GM23338 (cell line): ENCODE measurements at regions not wholly inside any gene's neighbourhood (a gene's known extent, or its start where the extent isn't known, plus 50 kb on each side); places are given as distances from the start of the nearest gene placed in this dataset.

ENCODE experiments used
- ATAC-seq: fragments of 200-7000 bp; cut with Tn5 transposase; 3 replicates; pipeline ENCODE4 v1.9.1; 2020
- DNase-seq: peaks from one replicate; pipeline ENCODE4 v3.0.0-alpha.2; 2015; ENCODE audit warnings: low spot score
- H2AFZ ChIP-seq: fragments of 200-600 bp; sonication (generic); 2 replicates; pipeline ENCODE4 v1.8.0; 2016; ENCODE audit warnings: antibody characterized with exemption, mild to moderate bottlenecking, moderate library complexity
- H3F3A ChIP-seq: fragments of 200-600 bp; sonication (generic); replicated peaks from 2 replicates; pipeline ENCODE4 v1.8.0; 2017; ENCODE audit warnings: antibody characterized with exemption, mixed run types, low read depth
- H3K27ac ChIP-seq: fragments of 200-600 bp; sonication (generic); 2 replicates; pipeline ENCODE4 v1.6.1; 2016; ENCODE audit warnings: low read depth
- H3K27me3 ChIP-seq: fragments of 200-600 bp; sonication (generic); 2 replicates; pipeline ENCODE4 v1.8.0; 2016; ENCODE audit warnings: mild to moderate bottlenecking, mixed run types, moderate library complexity; ENCODE audit not compliant: insufficient read depth
- H3K36me3 ChIP-seq: fragments of 200-600 bp; sonication (generic); 2 replicates; pipeline ENCODE4 v1.8.0; 2016; ENCODE audit warnings: mild to moderate bottlenecking; ENCODE audit not compliant: insufficient read depth
- H3K4me1 ChIP-seq: fragments of 200-600 bp; sonication (generic); 2 replicates; pipeline ENCODE4 v1.8.0; 2016; ENCODE audit warnings: mild to moderate bottlenecking, moderate library complexity; ENCODE audit not compliant: insufficient read depth
- H3K4me2 ChIP-seq: fragments of 200-600 bp; sonication (generic); 2 replicates; pipeline ENCODE4 v1.7.1; 2017; ENCODE audit warnings: mixed run types
- H3K4me3 ChIP-seq: fragments of 200-600 bp; sonication (generic); 2 replicates; pipeline ENCODE4 v1.6.1; 2016; ENCODE audit warnings: mixed run types
- H3K79me2 ChIP-seq: fragments of 200-600 bp; sonication (generic); replicated peaks from 2 replicates; pipeline ENCODE4 v1.8.0; 2017; ENCODE audit warnings: mild to moderate bottlenecking; ENCODE audit not compliant: insufficient read depth
- H3K9me2 ChIP-seq: fragments of 200-600 bp; sonication (generic); 2 replicates; pipeline ENCODE4 v1.8.0; 2017; ENCODE audit not compliant: insufficient read depth
- H4K20me1 ChIP-seq: fragments of 200-600 bp; sonication (generic); replicated peaks from 2 replicates; pipeline ENCODE4 v1.8.0; 2017; ENCODE audit warnings: mild to moderate bottlenecking; ENCODE audit not compliant: insufficient read depth
- H3K27ac Mint-ChIP-seq: 2 replicates; pipeline ENCODE4 v1.8.0; 2020; ENCODE audit warnings: inconsistent platforms, mild to moderate bottlenecking, moderate library complexity, mixed read lengths
- H3K27me3 Mint-ChIP-seq: 3 replicates; pipeline ENCODE4 v1.8.0; 2022; ENCODE audit warnings: low read depth, mild to moderate bottlenecking, moderate library complexity, mixed read lengths, inconsistent platforms; ENCODE audit not compliant: insufficient read depth, poor library complexity
- H3K36me3 Mint-ChIP-seq: 3 replicates; pipeline ENCODE4 v1.8.0; 2021; ENCODE audit warnings: low read depth, mild to moderate bottlenecking, inconsistent platforms, moderate library complexity, mixed read lengths
- H3K4me1 Mint-ChIP-seq: 3 replicates; pipeline ENCODE4 v1.8.0; 2020; ENCODE audit warnings: mild to moderate bottlenecking, inconsistent platforms, mixed read lengths
- H3K4me3 Mint-ChIP-seq: 3 replicates; pipeline ENCODE4 v1.8.0; 2021; ENCODE audit warnings: moderate library complexity, mild to moderate bottlenecking, inconsistent platforms, mixed read lengths
- H3K9me3 Mint-ChIP-seq: 3 replicates; pipeline ENCODE4 v1.8.0; 2020; ENCODE audit warnings: moderate library complexity, mild to moderate bottlenecking, inconsistent platforms, mixed read lengths
- CREB1 ChIP-seq: fragments of 250-450 bp; sonication (Bioruptor Pico); IDR thresholded peaks from 2 replicates; pipeline ENCODE4 v1.5.0; 2020; ENCODE audit warnings: low read depth, mild to moderate bottlenecking, moderate library complexity
- EZH2 ChIP-seq: fragments of 200-600 bp; sonication (generic); IDR thresholded peaks from one replicate; pipeline ENCODE4 v1.8.0; 2017; ENCODE audit warnings: antibody characterized with exemption, mild to moderate bottlenecking, low read depth; ENCODE audit not compliant: unreplicated experiment
- EZH2phosphoT487 ChIP-seq: fragments of 200-600 bp; sonication (generic); IDR thresholded peaks from one replicate; pipeline ENCODE4 v1.8.1; 2018; ENCODE audit warnings: antibody characterized with exemption; ENCODE audit not compliant: unreplicated experiment
- JUNB ChIP-seq: IDR thresholded peaks from one replicate; pipeline ENCODE4 v1.6.1; 2016; ENCODE audit warnings: antibody characterized with exemption; ENCODE audit not compliant: unreplicated experiment
- NANOG ChIP-seq: IDR thresholded peaks from 2 replicates; pipeline ENCODE4 v1.6.1; 2016; ENCODE audit warnings: antibody characterized with exemption, borderline replicate concordance
- POLR2AphosphoS5 ChIP-seq: IDR thresholded peaks from 2 replicates; pipeline ENCODE4 v1.6.1; 2016; ENCODE audit warnings: antibody characterized with exemption, low read depth
- STAT1 ChIP-seq: IDR thresholded peaks from one replicate; pipeline ENCODE4 v1.6.1; 2016; ENCODE audit warnings: antibody characterized with exemption; ENCODE audit not compliant: unreplicated experiment
- ZNF114 ChIP-seq: fragments of 250-450 bp; sonication (Bioruptor Pico); IDR thresholded peaks from 2 replicates; pipeline ENCODE4 v1.5.0; 2020; ENCODE audit warnings: mild to moderate bottlenecking, moderate library complexity
- ZNF331 ChIP-seq: fragments of 250-450 bp; sonication (Bioruptor Pico); IDR thresholded peaks from 2 replicates; pipeline ENCODE4 v1.5.0; 2020; ENCODE audit warnings: low read depth, mild to moderate bottlenecking, moderate library complexity
- TF ChIP-seq, protein P1 (sequence below): fragments of 250-450 bp; sonication (Bioruptor Pico); IDR thresholded peaks from 2 replicates; pipeline ENCODE4 v1.5.0; 2020; ENCODE audit warnings: mild to moderate bottlenecking, moderate library complexity
- TF ChIP-seq, protein P2 (sequence below): IDR thresholded peaks from one replicate; pipeline ENCODE4 v1.6.1; 2018; ENCODE audit warnings: antibody characterized with exemption; ENCODE audit not compliant: unreplicated experiment
- TF ChIP-seq, protein P3 (sequence below), 2 experiments: fragments of 200-600 bp in 1 of 2; sonication (generic) in 1 of 2; conservative IDR thresholded peaks; 2 replicates each; pipeline versions ENCODE4 v1.5.1 to v1.6.1; 2016 to 2017; ENCODE audit warnings: antibody characterized with exemption in 2 of 2, low read depth in 2 of 2, mild to moderate bottlenecking in 2 of 2, moderate library complexity in 1 of 2
- TF ChIP-seq, protein P4 (sequence below): IDR thresholded peaks from 2 replicates; pipeline ENCODE4 v1.6.1; 2016; ENCODE audit warnings: antibody characterized with exemption

DNA sequence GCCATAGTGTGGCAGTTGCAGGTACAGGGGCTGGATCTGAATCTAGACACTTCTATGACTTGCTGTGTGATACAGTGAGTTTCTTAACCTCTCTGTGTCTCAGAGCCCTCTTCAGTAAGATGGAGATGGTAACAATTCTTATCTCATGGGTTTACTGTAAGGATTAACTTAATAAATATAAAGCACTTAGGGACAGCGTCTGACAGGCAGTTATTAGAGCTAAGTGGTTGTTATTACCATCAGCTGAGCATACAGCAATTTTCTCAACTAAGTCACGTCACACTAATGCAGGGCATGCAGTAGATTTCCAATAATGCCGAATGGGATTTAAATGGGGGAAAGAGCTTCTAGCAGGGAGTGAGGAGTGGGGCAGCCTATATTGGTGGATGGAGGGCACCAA, 162.6 kb downstream of the SH2D4B start:
- no peaks in the 10 kb centered on the region for H3K27me3 ChIP-seq

More for the DNA sequence above, 162.6 kb downstream of the SH2D4B start:
- Mint-ChIP-seq H3K4me3 (no peak overlapping the region), H3K27me3 (peaks cover 15% of the 10 kb centered on the region), H3K4me1 (peaks cover 5% of the 10 kb centered on the region), H3K27ac (no peak overlapping the region), H3K9me3 (no peaks in the 10 kb centered on the region; the same call in 2 of the 3 replicates), H3K36me3 (no peaks in the 10 kb centered on the region)
- TF ChIP-seq ZNF114 (CRISPR knock-in tag) (no peak), EZH2phosphoT487 (no peak), JUNB (no peak), POLR2AphosphoS5 (no peak), ZNF331 (CRISPR knock-in tag) (no peak), EZH2 (no peak), NANOG (no peak), CREB1 (no peak), STAT1 (no peak)
- TF ChIP-seq, protein P1, sequence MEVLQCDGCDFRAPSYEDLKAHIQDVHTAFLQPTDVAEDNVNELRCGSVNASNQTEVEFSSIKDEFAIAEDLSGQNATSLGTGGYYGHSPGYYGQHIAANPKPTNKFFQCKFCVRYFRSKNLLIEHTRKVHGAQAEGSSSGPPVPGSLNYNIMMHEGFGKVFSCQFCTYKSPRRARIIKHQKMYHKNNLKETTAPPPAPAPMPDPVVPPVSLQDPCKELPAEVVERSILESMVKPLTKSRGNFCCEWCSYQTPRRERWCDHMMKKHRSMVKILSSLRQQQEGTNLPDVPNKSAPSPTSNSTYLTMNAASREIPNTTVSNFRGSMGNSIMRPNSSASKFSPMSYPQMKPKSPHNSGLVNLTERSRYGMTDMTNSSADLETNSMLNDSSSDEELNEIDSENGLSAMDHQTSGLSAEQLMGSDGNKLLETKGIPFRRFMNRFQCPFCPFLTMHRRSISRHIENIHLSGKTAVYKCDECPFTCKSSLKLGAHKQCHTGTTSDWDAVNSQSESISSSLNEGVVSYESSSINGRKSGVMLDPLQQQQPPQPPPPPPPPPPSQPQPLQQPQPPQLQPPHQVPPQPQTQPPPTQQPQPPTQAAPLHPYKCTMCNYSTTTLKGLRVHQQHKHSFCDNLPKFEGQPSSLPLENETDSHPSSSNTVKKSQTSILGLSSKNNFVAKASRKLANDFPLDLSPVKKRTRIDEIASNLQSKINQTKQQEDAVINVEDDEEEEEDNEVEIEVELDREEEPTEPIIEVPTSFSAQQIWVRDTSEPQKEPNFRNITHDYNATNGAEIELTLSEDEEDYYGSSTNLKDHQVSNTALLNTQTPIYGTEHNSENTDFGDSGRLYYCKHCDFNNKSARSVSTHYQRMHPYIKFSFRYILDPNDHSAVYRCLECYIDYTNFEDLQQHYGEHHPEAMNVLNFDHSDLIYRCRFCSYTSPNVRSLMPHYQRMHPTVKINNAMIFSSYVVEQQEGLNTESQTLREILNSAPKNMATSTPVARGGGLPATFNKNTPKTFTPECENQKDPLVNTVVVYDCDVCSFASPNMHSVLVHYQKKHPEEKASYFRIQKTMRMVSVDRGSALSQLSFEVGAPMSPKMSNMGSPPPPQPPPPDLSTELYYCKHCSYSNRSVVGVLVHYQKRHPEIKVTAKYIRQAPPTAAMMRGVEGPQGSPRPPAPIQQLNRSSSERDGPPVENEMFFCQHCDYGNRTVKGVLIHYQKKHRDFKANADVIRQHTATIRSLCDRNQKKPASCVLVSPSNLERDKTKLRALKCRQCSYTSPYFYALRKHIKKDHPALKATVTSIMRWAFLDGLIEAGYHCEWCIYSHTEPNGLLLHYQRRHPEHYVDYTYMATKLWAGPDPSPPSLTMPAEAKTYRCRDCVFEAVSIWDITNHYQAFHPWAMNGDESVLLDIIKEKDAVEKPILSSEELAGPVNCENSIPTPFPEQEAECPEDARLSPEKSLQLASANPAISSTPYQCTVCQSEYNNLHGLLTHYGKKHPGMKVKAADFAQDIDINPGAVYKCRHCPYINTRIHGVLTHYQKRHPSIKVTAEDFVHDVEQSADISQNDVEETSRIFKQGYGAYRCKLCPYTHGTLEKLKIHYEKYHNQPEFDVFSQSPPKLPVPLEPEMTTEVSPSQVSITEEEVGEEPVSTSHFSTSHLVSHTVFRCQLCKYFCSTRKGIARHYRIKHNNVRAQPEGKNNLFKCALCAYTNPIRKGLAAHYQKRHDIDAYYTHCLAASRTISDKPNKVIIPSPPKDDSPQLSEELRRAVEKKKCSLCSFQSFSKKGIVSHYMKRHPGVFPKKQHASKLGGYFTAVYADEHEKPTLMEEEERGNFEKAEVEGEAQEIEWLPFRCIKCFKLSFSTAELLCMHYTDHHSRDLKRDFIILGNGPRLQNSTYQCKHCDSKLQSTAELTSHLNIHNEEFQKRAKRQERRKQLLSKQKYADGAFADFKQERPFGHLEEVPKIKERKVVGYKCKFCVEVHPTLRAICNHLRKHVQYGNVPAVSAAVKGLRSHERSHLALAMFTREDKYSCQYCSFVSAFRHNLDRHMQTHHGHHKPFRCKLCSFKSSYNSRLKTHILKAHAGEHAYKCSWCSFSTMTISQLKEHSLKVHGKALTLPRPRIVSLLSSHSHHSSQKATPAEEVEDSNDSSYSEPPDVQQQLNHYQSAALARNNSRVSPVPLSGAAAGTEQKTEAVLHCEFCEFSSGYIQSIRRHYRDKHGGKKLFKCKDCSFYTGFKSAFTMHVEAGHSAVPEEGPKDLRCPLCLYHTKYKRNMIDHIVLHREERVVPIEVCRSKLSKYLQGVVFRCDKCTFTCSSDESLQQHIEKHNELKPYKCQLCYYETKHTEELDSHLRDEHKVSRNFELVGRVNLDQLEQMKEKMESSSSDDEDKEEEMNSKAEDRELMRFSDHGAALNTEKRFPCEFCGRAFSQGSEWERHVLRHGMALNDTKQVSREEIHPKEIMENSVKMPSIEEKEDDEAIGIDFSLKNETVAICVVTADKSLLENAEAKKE: no peak
- TF ChIP-seq, protein P2, sequence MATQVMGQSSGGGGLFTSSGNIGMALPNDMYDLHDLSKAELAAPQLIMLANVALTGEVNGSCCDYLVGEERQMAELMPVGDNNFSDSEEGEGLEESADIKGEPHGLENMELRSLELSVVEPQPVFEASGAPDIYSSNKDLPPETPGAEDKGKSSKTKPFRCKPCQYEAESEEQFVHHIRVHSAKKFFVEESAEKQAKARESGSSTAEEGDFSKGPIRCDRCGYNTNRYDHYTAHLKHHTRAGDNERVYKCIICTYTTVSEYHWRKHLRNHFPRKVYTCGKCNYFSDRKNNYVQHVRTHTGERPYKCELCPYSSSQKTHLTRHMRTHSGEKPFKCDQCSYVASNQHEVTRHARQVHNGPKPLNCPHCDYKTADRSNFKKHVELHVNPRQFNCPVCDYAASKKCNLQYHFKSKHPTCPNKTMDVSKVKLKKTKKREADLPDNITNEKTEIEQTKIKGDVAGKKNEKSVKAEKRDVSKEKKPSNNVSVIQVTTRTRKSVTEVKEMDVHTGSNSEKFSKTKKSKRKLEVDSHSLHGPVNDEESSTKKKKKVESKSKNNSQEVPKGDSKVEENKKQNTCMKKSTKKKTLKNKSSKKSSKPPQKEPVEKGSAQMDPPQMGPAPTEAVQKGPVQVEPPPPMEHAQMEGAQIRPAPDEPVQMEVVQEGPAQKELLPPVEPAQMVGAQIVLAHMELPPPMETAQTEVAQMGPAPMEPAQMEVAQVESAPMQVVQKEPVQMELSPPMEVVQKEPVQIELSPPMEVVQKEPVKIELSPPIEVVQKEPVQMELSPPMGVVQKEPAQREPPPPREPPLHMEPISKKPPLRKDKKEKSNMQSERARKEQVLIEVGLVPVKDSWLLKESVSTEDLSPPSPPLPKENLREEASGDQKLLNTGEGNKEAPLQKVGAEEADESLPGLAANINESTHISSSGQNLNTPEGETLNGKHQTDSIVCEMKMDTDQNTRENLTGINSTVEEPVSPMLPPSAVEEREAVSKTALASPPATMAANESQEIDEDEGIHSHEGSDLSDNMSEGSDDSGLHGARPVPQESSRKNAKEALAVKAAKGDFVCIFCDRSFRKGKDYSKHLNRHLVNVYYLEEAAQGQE: no peak
- TF ChIP-seq, protein P3, sequence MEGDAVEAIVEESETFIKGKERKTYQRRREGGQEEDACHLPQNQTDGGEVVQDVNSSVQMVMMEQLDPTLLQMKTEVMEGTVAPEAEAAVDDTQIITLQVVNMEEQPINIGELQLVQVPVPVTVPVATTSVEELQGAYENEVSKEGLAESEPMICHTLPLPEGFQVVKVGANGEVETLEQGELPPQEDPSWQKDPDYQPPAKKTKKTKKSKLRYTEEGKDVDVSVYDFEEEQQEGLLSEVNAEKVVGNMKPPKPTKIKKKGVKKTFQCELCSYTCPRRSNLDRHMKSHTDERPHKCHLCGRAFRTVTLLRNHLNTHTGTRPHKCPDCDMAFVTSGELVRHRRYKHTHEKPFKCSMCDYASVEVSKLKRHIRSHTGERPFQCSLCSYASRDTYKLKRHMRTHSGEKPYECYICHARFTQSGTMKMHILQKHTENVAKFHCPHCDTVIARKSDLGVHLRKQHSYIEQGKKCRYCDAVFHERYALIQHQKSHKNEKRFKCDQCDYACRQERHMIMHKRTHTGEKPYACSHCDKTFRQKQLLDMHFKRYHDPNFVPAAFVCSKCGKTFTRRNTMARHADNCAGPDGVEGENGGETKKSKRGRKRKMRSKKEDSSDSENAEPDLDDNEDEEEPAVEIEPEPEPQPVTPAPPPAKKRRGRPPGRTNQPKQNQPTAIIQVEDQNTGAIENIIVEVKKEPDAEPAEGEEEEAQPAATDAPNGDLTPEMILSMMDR (conservative IDR thresholded peaks at IDR 0.05; ENCODE audit: low read depth in 2 of 2): no peak
- TF ChIP-seq, protein P4, sequence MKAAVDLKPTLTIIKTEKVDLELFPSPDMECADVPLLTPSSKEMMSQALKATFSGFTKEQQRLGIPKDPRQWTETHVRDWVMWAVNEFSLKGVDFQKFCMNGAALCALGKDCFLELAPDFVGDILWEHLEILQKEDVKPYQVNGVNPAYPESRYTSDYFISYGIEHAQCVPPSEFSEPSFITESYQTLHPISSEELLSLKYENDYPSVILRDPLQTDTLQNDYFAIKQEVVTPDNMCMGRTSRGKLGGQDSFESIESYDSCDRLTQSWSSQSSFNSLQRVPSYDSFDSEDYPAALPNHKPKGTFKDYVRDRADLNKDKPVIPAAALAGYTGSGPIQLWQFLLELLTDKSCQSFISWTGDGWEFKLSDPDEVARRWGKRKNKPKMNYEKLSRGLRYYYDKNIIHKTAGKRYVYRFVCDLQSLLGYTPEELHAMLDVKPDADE: no peak
- Histone ChIP-seq H3K27ac (no peak overlapping the region), H2AFZ (no peak overlapping the region), H3K36me3 (no peaks in the 10 kb centered on the region), H3K79me2 (no peaks in the 10 kb centered on the region), H3K4me3 (no peak overlapping the region), H3K9me2 (no peaks in the 10 kb centered on the region), H3K4me2 (no peak overlapping the region), H3K4me1 (0 out of 2 replicates have a peak, but pooled peaks cover 3% of the 10 kb centered on the region), H4K20me1 (no peaks in the 10 kb centered on the region), H3F3A (no peaks in the 10 kb centered on the region)
- ATAC-seq (no peak), DNase-seq (no peak)
